OCI-LY3 (cell line): ENCODE measurements at regions not wholly inside any gene's neighbourhood (a gene's known extent, or its start where the extent isn't known, plus 50 kb on each side); places are given as distances from the start of the nearest gene placed in this dataset.

Experiments used
- H2AFZ ChIP-seq: fragments of 200-600, 300-600 bp; shearing (Covaris generic); 2 replicates; pipeline ENCODE4 v1.6.0; 2014; ENCODE audit warnings: antibody characterized with exemption, low read depth, low read length
- H3K27ac ChIP-seq: fragments of 200-600, 300-600 bp; sonication (generic); 2 replicates; pipeline ENCODE4 v1.5.1; 2014; ENCODE audit warnings: mild to moderate bottlenecking, low read length, moderate library complexity, mixed read lengths
- H3K27me3 ChIP-seq: fragments of 200-600, 300-600 bp; sonication (generic); 2 replicates; pipeline ENCODE4 v1.6.1; 2014; ENCODE audit warnings: low read depth, low read length, mixed read lengths
- H3K36me3 ChIP-seq: fragments of 200-600, 300-600 bp; sonication (generic); replicated peaks from 2 replicates; pipeline ENCODE3; 2014; ENCODE audit warnings: low read depth, low read length, mixed read lengths
- H3K4me1 ChIP-seq: fragments of 300-600, 200-600 bp; sonication (generic); 2 replicates; pipeline ENCODE4 v1.6.1; 2014; ENCODE audit warnings: low read length, mixed read lengths
- H3K4me2 ChIP-seq: fragments of 200-600, 300-600 bp; sonication (generic); 2 replicates; pipeline ENCODE4 v1.6.1; 2014; ENCODE audit warnings: low read length, mixed read lengths
- H3K4me3 ChIP-seq: fragments of 300-600, 200-600 bp; sonication (generic); 2 replicates; pipeline ENCODE4 v1.5.1; 2014; ENCODE audit warnings: antibody characterized with exemption, mild to moderate bottlenecking, low read length, moderate library complexity
- H3K79me2 ChIP-seq: fragments of 300-600, 200-600 bp; shearing (Covaris generic); 2 replicates; pipeline ENCODE4 v1.6.1; 2014; ENCODE audit warnings: mild to moderate bottlenecking, low read length, mixed read lengths
- H3K9ac ChIP-seq: fragments of 300-600, 200-600 bp; shearing (Covaris generic); 2 replicates; pipeline ENCODE4 v1.6.0; 2014; ENCODE audit warnings: mild to moderate bottlenecking, low read length, moderate library complexity
- H3K9me3 ChIP-seq: fragments of 200-600, 300-600 bp; shearing (Covaris generic); 2 replicates; pipeline ENCODE4 v1.6.1; 2014; ENCODE audit warnings: low read length, mixed read lengths; ENCODE audit not compliant: insufficient read depth
- H4K20me1 ChIP-seq: fragments of 200-600, 300-600 bp; sonication (generic); 2 replicates; pipeline ENCODE4 v1.6.1; 2016; ENCODE audit warnings: low read length, mixed read lengths; ENCODE audit not compliant: insufficient read depth
- EZH2phosphoT487 ChIP-seq: fragments of 200-600 bp; shearing (Covaris generic); IDR thresholded peaks from 2 replicates; pipeline ENCODE4 v1.6.1; 2018; ENCODE audit warnings: antibody characterized with exemption, mixed run types, low read depth
- TF ChIP-seq, protein P1 (sequence below): fragments of 200-600, 300-600 bp; sonication (generic); IDR thresholded peaks from 2 replicates; pipeline ENCODE4 v1.5.1; 2014; ENCODE audit warnings: antibody characterized with exemption, low read length, low read depth

DNA sequence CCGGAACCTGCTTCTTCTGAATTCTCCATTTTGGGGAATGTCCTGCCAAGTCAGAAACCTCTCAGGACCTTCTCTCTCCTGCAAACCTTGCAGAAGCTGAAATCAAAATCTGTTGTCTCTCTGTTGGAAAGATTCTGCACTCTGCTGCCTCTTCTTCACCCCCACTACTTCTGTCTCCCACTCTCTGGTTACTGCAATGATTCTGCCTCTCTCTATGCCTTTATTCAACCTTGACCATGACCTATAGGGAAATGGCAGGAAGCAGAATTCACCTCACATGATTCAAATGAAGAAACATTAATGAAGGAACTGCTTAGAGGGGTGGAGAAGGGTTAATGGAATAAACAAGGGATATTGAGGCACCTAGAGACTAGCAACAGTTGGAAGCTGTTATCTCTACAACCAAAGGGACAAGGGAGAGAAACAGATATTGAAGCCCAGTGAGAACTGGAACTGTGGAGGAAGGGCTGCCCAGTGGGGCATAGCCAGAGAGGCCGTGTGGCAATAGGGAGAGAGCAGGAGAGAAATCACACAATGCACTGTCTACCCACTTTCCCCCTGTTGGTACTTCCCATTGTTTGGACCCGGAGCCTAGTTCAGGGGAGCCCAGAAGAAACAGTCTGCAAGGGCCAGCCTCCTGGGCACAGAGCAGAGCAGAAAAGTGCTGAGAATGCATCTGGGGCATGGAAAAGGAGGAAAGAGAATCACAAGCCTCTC is 76.1 kb upstream of the JUN start:
- Histone ChIP-seq H3K79me2 (no peaks in the 10 kb centered on the region), H3K4me3 (no peak overlapping the region), H3K4me1 (peaks cover 23% of the 10 kb centered on the region), H3K27ac (no peak overlapping the region), H3K36me3 (no peaks in the 10 kb centered on the region), H3K9ac (no peak overlapping the region), H3K4me2 (no peak overlapping the region), H2AFZ (no peak overlapping the region), H3K27me3 (no peaks in the 10 kb centered on the region), H4K20me1 (no peaks in the 10 kb centered on the region), H3K9me3 (no peaks in the 10 kb centered on the region)
- TF ChIP-seq, protein P1, sequence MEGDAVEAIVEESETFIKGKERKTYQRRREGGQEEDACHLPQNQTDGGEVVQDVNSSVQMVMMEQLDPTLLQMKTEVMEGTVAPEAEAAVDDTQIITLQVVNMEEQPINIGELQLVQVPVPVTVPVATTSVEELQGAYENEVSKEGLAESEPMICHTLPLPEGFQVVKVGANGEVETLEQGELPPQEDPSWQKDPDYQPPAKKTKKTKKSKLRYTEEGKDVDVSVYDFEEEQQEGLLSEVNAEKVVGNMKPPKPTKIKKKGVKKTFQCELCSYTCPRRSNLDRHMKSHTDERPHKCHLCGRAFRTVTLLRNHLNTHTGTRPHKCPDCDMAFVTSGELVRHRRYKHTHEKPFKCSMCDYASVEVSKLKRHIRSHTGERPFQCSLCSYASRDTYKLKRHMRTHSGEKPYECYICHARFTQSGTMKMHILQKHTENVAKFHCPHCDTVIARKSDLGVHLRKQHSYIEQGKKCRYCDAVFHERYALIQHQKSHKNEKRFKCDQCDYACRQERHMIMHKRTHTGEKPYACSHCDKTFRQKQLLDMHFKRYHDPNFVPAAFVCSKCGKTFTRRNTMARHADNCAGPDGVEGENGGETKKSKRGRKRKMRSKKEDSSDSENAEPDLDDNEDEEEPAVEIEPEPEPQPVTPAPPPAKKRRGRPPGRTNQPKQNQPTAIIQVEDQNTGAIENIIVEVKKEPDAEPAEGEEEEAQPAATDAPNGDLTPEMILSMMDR = no peak
- TF ChIP-seq EZH2phosphoT487 = no peak

DNA sequence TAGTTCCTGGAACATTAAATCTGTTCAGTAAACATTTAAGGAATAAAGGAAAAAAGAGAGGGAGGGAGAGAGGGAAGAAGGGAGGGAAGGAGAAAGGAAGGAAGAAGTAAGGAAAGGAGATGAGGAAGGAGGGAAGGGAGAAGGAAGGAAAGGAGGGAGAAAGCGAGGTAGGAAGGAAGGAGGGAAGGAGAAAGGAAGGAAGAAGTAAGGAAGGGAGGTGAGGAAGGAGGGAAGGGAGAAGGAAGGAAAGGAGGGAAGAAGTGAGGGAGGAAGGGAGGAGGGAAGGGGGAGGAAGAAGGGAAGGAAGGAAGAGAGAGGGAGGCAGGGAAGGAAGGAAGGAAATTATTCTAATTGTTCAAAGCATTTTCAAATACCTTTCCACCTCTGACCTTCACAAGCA is 77.2 kb upstream of the JUN start:
- Histone ChIP-seq H3K27ac (no peak overlapping the region), H3K9me3 (no peaks in the 10 kb centered on the region), H3K36me3 (no peaks in the 10 kb centered on the region), H3K79me2 (no peaks in the 10 kb centered on the region), H3K27me3 (no peaks in the 10 kb centered on the region), H3K4me3 (no peak overlapping the region), H2AFZ (no peak overlapping the region), H4K20me1 (no peaks in the 10 kb centered on the region), H3K4me2 (no peak overlapping the region), H3K9ac (no peak overlapping the region), H3K4me1 (peaks cover 19% of the 10 kb centered on the region)
- TF ChIP-seq EZH2phosphoT487 = no peak
- TF ChIP-seq, protein P1 = no peak

DNA sequence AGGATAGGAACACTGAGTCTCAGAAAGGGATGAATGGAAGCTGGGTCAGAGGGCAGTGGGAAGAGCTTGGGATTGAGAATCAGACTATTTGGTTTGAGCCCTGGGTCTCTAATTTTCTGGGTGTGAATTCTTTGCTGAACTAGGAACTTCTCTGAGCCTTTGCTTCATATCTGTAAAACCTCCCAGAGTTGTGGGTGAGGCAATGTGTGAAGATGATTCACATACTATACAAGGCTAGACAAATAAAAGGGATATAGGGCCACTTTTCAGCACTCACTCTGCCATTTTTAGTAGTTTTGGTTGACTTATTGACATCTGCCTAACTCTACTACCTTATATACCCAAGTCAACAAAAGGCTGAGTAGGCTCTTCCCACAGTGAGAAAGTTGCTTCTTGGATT is 77.7 kb upstream of the JUN start:
- Histone ChIP-seq H3K79me2 (no peaks in the 10 kb centered on the region), H4K20me1 (no peaks in the 10 kb centered on the region), H3K4me1 (peaks cover 19% of the 10 kb centered on the region), H3K27ac (no peak overlapping the region), H3K9me3 (no peaks in the 10 kb centered on the region), H3K4me2 (no peak overlapping the region), H3K9ac (no peak overlapping the region), H3K36me3 (no peaks in the 10 kb centered on the region), H2AFZ (no peak overlapping the region), H3K27me3 (no peaks in the 10 kb centered on the region), H3K4me3 (no peak overlapping the region)
- TF ChIP-seq EZH2phosphoT487 = no peak
- TF ChIP-seq, protein P1 = no peak

DNA sequence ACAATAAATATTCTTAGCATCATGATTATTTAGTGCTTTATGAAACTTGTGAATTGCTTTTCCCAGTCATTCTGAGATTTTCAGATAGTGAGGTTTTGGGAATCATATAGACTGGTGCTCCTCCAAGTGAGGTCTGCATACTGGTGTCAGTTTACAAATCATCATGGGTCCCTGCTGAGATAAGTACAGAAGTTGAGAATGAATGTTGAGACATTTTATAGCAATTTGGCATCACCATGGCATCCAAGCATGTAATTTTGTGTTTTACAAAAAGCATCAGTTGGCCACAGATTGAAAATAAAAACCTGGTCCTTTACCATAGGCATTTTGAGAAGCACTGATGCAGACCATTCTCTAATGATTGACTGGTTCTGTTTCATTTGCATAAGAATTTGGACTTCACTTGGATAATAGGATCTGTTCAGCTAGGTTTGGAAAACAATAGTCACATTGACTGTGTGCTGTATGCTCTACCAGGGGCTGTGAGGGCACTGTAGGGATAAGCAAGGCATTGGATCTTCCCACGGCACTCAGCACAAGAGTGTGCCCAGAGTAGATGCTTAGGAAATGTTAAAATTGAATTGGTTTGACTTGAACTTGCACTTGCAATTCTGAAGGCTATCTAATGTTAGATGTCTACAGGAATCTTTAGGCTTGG is 79.0 kb upstream of the JUN start:
- no peaks in the 10 kb centered on the region for H3K27me3 ChIP-seq
- no peak overlapping the region for H3K9ac ChIP-seq
- no peak overlapping the region for H3K4me2 ChIP-seq
- H2AFZ ChIP-seq = no peak overlapping the region
- H3K4me3 ChIP-seq = no peak overlapping the region
- no peaks in the 10 kb centered on the region for H3K9me3 ChIP-seq
- H3K36me3 ChIP-seq = no peaks in the 10 kb centered on the region
- H3K4me1 ChIP-seq = peaks cover 12% of the 10 kb centered on the region
- H3K79me2 ChIP-seq = no peaks in the 10 kb centered on the region
- H3K27ac ChIP-seq = no peak overlapping the region
- no peaks in the 10 kb centered on the region for H4K20me1 ChIP-seq
- TF ChIP-seq EZH2phosphoT487 = no peak
- TF ChIP-seq, protein P1 = no peak
